NT2/D1 (cell line): ENCODE measurements at regions not wholly inside any gene's neighbourhood (a gene's known extent, or its start where the extent isn't known, plus 50 kb on each side); places are given as distances from the start of the nearest gene placed in this dataset.

Experiments
- SUZ12 ChIP-seq: IDR thresholded peaks from 2 replicates; pipeline ENCODE4 v1.6.1; 2011; ENCODE audit not compliant: insufficient read length, insufficient read depth; ENCODE audit errors: extremely low read depth
- ZNF274 ChIP-seq: IDR thresholded peaks from 2 replicates; pipeline ENCODE4 v1.6.1; 2011; ENCODE audit warnings: mild to moderate bottlenecking, low read depth, low read length

DNA sequence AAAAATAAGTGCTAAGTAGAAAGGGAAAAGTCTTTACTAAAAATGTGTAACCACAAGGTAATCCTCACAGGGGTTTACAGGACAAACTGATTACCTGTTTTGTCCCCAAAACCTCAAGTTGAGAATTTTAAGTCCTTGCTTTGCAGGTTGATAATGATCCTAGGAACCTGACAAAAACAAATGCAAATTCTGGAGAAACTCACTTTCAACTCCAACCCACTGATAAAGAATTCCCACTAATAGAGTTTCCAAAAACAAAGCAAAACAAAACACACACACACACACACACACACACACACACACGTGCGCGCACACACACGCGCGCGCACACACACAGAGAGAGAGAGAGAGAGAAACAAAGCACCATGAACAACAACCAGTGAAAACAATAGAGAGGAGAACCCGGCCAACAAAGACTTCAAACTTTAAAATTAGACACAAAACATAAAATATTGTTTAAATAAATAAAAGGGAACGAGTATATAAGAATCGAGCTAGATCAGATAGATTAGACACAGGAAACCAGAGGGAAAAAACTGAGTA lies 187.0 kb upstream of the FOXN3 start:
- TF ChIP-seq SUZ12, result no peak
- TF ChIP-seq ZNF274, result no peak
